ENCODE measurements at regions not wholly inside any gene's neighbourhood (a gene's known extent, or its start where the extent isn't known, plus 50 kb on each side); places are given as distances from the start of the nearest gene placed in this dataset.

GRCh38 chr1:67609577-67610341 lies 75.2 kb upstream of the GADD45A start:
- no peak for TF ChIP-seq POLR2A (IDR thresholded peaks at IDR 0.05; ENCODE audit: low read depth, low read length)
- TF ChIP-seq POLR2AphosphoS5 (IDR thresholded peaks at IDR 0.05; ENCODE audit: low read depth, low read length) = no peak

All from GM12891 (cell line).